ENCODE measurements at regions not wholly inside any gene's neighbourhood (a gene's known extent, or its start where the extent isn't known, plus 50 kb on each side); places are given as distances from the start of the nearest gene placed in this dataset.

DNA sequence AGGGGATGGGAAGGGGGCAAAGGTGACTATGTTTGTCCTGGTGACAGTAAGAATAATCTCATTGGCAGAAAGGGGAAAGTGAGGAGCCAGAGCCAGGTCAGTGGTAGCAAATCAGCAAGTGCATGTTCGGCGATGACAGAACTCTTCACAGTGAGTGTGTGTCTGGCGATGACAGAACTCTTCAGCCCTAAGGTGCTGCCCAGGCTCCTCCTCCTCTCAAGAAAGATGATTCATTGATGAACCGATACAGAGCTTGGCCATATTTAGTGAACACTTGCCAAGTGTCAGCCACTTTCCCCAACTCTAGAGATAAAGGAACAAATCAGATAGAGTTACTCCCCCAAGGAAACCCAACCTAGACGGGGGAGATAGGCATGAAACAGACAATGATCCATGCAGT, 199.3 kb upstream of the UBL3 start:
- no peaks in the 10 kb centered on the region for H3K36me3 ChIP-seq
- intact Hi-C loops (cut with DNase I): no loop called here
- no peak for DNase-seq
- no peak for ATAC-seq
- H3K4me3 ChIP-seq: no peak overlapping the region
- no peaks in the 10 kb centered on the region for H3K9me3 ChIP-seq
- no peak overlapping the region for H3K27ac ChIP-seq
- TF ChIP-seq, protein P1, sequence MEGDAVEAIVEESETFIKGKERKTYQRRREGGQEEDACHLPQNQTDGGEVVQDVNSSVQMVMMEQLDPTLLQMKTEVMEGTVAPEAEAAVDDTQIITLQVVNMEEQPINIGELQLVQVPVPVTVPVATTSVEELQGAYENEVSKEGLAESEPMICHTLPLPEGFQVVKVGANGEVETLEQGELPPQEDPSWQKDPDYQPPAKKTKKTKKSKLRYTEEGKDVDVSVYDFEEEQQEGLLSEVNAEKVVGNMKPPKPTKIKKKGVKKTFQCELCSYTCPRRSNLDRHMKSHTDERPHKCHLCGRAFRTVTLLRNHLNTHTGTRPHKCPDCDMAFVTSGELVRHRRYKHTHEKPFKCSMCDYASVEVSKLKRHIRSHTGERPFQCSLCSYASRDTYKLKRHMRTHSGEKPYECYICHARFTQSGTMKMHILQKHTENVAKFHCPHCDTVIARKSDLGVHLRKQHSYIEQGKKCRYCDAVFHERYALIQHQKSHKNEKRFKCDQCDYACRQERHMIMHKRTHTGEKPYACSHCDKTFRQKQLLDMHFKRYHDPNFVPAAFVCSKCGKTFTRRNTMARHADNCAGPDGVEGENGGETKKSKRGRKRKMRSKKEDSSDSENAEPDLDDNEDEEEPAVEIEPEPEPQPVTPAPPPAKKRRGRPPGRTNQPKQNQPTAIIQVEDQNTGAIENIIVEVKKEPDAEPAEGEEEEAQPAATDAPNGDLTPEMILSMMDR (IDR thresholded peaks at IDR 0.05): no peak
- no peaks in the 10 kb centered on the region for H3K4me1 ChIP-seq
- peaks cover 5% of the 10 kb centered on the region for H3K27me3 ChIP-seq

DNA sequence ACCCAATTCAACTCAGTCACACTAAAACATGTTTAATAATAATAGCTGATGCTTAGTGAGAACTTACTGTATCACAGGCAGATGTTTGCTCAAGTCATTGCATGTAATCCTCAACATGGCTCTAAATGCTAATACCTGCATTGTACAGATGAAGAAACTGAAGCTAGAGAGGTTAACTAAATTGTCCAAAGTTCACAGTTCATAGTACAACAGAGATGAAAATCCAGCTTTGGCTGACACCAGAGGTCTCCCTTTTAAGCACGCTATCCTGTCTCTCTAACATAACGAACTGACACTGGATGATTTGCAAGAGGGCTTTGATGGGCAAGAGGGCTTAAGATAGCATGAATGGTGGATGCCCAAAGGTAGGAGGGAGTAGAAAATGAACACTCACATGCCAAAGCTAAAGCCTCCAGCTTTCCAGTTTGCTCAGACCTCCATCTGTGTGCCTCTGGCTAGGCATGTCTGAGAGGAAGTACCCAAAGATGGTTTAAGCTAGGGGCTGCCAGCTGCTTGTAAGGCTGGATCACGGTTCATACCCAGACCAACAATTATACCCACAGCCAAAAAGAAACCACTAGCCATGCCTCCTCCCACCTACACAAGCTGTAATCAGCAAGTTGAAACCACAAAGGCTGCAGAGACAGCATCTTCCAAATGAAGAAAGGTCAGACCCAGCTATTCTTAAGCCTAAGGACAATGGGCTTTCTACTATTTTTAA, 196.9 kb upstream of the UBL3 start:
- no peak for DNase-seq
- Histone ChIP-seq H3K9me3 (no peaks in the 10 kb centered on the region), H3K36me3 (no peaks in the 10 kb centered on the region), H3K27ac (no peak overlapping the region), H3K4me3 (no peak overlapping the region), H3K27me3 (peaks cover 5% of the 10 kb centered on the region), H3K4me1 (no peaks in the 10 kb centered on the region)
- TF ChIP-seq, protein P1 (IDR thresholded peaks at IDR 0.05): no peak
- ATAC-seq: no peak
- intact Hi-C loops (cut with DNase I): no loop called here

DNA sequence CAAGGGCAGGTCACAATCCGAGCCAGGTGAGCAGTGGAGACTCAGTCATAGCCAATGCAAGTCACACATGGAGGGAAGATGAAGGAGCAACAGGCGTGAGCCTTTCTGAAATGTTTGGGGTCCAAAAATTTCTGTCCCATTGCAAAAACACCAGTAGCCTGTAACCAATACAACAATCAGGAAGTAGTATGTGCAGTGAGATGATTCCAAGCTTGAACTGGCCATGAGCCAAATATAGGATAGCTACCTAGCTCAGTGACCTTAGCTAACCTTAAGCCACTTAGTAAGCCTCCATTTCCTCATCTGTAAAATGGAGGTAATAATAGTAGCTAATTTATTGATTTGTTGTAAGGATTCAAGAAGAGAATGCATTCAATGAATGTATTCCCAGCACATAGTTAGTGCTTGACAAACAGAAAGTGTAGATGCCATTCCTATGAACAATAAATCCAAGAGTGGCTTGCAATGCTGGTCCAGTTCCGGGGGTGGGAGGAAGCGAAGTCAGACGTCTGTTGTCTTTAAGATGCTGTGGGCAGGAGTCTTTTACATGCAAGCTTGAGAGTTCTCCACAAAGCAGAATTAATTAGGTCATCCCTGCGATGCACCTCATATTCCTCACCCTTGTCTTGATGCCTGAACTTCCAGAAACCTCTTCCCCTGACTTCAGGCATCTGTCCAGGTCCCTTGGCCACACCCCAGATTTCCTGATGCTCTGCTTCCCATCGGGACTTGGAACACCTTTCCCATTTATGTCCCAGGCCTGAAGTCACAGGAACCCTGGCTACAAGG, 195.7 kb upstream of the UBL3 start:
- intact Hi-C loops (cut with DNase I): no loop called here
- DNase-seq: no peak
- ATAC-seq: no peak
- Histone ChIP-seq H3K9me3 (no peaks in the 10 kb centered on the region), H3K27ac (no peak overlapping the region), H3K27me3 (no peaks in the 10 kb centered on the region), H3K4me1 (no peaks in the 10 kb centered on the region), H3K36me3 (no peaks in the 10 kb centered on the region), H3K4me3 (no peak overlapping the region)
- TF ChIP-seq, protein P1 (IDR thresholded peaks at IDR 0.05): no peak

DNA sequence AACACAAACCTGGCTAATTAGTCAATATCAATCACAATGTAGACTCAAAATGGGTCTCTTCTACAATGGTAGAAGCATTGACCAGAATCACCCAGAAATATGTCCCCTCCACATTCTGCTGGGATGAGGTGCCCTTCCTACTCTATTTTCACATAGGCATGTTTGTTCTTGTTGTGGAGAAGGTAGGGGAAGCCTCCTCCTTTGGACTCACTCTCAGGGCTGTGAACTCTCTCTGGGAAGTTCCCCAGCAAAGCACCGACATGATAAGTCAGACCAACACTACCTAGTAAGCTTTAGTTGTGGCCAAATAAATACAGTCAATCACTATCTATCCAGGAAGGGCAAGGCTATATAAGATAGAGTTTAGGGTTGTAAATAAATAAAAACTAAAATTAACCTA, 194.5 kb upstream of the UBL3 start:
- H3K36me3 ChIP-seq: no peaks in the 10 kb centered on the region
- no peak overlapping the region for H3K4me3 ChIP-seq
- H3K9me3 ChIP-seq: no peaks in the 10 kb centered on the region
- TF ChIP-seq, protein P1 (IDR thresholded peaks at IDR 0.05): no peak
- no peak overlapping the region for H3K27ac ChIP-seq
- intact Hi-C loops (cut with DNase I): no loop called here
- H3K27me3 ChIP-seq: peaks cover 6% of the 10 kb centered on the region
- DNase-seq: no peak
- H3K4me1 ChIP-seq: no peaks in the 10 kb centered on the region
- ATAC-seq: no peak

DNA sequence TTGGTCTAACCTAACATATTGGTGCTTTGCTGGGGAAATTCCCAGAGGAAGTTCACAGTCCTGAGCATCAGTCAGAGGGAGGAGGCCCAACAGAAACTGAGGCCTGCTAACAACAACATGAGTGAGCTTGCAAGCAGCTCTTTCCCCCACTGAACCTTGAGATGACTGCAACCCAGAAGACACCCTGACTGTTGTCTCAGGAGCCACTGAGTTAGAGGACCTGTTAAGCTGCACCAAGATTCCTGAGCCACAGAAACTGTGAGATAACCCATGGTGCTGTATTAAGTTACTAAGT, 193.2 kb upstream of the UBL3 start:
- Histone ChIP-seq H3K9me3 (no peaks in the 10 kb centered on the region), H3K27me3 (peaks cover 17% of the 10 kb centered on the region), H3K4me1 (no peaks in the 10 kb centered on the region), H3K27ac (no peak overlapping the region), H3K4me3 (no peak overlapping the region), H3K36me3 (no peaks in the 10 kb centered on the region)
- ATAC-seq (no peak), DNase-seq (no peak)
- intact Hi-C loops (cut with DNase I): no loop called here
- TF ChIP-seq, protein P1 (IDR thresholded peaks at IDR 0.05): no peak

Measured in upper lobe of right lung (tissue), 1 donor.